OCI-LY7 (cell line): ENCODE measurements at regions not wholly inside any gene's neighbourhood (a gene's known extent, or its start where the extent isn't known, plus 50 kb on each side); places are given as distances from the start of the nearest gene placed in this dataset.

Experiments used
- CTCF ChIP-seq: fragments of 200-600 bp; sonication (generic); conservative IDR thresholded peaks from 2 replicates; pipeline ENCODE4 v1.5.1; 2014; ENCODE audit warnings: mild to moderate bottlenecking, antibody characterized with exemption, low read length, moderate library complexity, mixed read lengths
- EZH2phosphoT487 ChIP-seq: fragments of 200-600 bp; sonication (generic); IDR thresholded peaks from 2 replicates; pipeline ENCODE4 v1.6.1; 2018; ENCODE audit warnings: low read depth, borderline replicate concordance, mild to moderate bottlenecking, mixed run types, antibody characterized with exemption, low read length, moderate library complexity, mixed read lengths

GRCh38 chrX:53824686-53825085 lies 138.2 kb upstream of the HUWE1 start:
- no peak for TF ChIP-seq CTCF
- TF ChIP-seq EZH2phosphoT487: no peak
